ENCODE measurements at regions not wholly inside any gene's neighbourhood (a gene's known extent, or its start where the extent isn't known, plus 50 kb on each side); places are given as distances from the start of the nearest gene placed in this dataset.
"Not testable (repeated sequence)": the region's sequence is repeated elsewhere in the genome, so short reads cannot be mapped to it uniquely, and the experiment has no call there.

GRCh38 chr12:46983393-46983793 is 96.0 kb upstream of the PCED1B start:
- DNase-seq (ENCODE audit: low read depth) = no peak

GRCh38 chr12:46983959-46984841 is 95.2 kb upstream of the PCED1B start:
- DNase-seq (ENCODE audit: low read depth) = peak; percentile 84

DNA sequence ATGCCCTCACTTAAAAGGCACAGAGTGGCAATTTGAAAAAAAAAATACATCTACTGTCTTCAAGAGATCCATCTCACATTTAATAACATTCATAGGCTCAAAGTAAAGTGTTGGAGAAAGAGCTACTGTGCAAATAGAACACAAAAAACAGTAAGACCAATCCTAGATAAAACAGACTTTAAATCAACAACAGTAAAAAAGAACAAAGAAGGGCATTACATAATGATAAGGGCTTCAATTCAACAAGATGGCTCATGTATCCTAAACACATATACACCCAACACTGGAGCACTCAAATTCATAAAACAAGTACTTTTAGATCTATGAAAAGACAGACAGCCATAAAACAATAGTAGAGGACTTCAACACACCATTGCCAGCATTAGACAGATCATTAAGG is 93.6 kb upstream of the PCED1B start:
- DNase-seq (ENCODE audit: low read depth) = no peak

DNA sequence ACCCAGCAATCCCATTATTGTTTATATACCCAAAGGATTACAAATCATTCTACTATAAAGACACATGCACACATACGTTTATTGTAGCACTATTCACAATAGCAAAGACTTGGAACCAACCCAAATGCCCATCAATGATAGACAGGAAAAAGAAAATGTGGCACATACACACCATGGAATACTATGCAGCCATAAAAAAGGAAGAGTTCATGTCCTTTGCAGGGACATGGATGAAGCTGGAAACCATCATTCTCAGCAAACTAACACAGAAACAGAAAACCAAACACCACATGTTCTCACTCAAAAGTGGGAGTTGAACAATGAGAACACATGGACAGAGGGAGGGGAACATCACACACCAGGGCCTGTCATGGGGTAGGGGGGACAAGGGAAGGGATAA is 91.3 kb upstream of the PCED1B start:
- DNase-seq (ENCODE audit: low read depth) = not testable (repeated sequence)

GRCh38 chr12:46990211-46990610 is 89.2 kb upstream of the PCED1B start:
- peak; percentile 59 for DNase-seq (ENCODE audit: low read depth)

DNA sequence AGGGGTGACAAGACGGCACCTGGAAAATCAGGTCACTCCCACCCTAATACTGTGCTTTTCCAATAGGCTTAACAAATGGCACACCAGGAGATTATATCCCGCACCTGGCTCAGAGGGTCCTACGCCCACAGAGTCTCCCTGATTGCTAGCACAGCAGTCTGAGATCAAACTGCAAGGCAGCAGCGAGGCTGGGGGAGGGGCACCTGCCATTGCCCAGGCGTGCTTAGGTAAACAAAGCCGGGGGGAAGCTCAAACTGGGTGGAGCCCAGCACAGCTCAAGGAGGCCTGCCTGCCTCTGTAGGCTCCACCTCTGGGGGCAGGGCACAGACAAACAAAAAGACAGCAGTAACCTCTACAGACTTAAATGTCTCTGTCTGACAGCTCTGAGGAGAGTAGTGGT is 87.4 kb upstream of the PCED1B start:
- not testable (repeated sequence) for DNase-seq (ENCODE audit: low read depth)

DNA sequence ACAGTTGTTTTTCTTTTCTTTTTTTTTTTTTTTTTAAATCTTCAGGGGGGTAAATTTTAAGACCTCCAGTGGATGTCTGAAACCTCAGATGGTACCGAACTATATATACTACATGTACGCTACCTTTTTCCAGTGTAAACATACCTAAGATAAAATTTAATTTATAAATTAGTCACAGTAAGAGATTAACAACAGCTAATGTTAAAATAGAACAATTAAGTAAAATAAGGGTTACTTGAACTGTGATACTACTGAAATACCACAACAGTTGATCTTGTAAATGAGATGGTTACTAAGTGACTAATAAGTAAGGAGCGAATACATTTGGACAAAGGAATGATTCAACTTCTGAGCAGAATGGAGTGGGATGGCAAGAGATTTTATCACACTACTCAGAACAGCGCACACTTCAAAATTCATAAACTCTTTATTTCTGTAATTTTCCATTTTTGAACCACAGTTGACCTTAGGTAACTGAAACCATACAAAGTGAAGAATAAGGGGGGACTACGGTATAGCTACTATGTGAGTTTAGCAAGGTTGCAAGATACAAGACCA is 80.5 kb upstream of the PCED1B start:
- peak; percentile 90 for DNase-seq (ENCODE audit: low read depth)

DNA sequence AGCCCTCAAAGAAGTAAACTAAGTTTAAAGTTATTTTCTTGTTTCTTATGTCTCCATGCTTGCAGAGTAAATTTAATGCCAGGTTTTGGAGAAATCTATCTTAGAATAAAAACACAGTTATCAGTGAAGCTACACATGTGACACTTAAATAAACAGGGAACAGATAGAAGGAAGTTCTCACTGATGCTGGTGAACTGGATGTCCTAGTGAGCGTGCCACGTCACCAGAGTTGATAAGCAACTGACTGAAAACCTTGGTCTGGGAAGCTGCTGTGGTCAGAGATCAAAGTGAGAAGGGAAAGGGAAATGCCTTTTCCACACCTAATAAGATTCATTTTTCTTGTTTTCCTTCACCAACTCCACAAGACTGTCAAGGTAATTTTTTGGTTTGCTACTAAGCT is 74.8 kb upstream of the PCED1B start:
- no peak for DNase-seq (ENCODE audit: low read depth)

DNA sequence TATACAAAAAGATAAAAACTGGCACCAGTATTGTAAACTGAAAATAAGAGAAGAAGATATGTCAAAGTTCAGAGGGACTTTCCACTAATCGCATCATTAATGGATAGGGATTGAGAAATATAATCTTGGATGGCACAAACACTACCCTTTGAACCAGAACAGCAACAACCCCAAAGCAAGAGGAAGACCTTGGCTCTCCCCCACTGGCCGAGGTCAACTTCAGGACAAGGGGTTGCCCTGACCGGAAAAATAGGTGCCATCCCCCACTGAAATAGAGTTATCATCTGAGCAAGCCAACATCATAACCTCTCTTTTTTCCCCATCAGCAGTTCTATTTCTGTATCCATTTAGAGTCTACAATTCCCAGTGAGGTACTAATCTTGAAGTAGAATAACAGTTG is 72.4 kb upstream of the PCED1B start:
- no peak for DNase-seq (ENCODE audit: low read depth)

DNA sequence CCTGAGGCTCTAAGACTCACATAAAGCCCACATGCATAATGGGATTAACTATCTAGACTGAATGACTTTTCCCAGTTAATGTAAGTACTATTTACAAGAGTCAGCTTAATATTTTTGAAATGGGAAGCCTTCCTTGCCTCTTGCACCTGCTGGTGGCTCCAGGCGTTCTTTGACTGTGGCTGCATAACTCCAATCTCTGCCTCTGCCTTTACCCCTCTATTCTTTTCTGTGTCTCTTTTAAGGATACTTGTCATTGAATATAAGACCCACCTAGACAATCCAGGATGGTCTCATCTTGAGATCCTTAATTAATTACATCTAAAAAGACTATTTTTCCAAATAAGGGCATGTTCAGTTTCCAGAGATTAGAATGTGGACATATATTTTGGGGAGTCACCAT is 66.9 kb upstream of the PCED1B start:
- DNase-seq (ENCODE audit: low read depth) = no peak

- DNase-seq (ENCODE audit: low read depth) = peak; percentile 91
Measured at GRCh38 chr12:47014474-47014873, 64.9 kb upstream of the PCED1B start.

GRCh38 chr12:47015381-47015780 is 64.0 kb upstream of the PCED1B start:
- DNase-seq (ENCODE audit: low read depth) = no peak

- no peak for DNase-seq (ENCODE audit: low read depth)
Measured at GRCh38 chr12:47017041-47017713, 62.2 kb upstream of the PCED1B start.

GRCh38 chr12:47017901-47018475 is 61.4 kb upstream of the PCED1B start:
- DNase-seq (ENCODE audit: low read depth) = peak; percentile 93

- peak; percentile 62 for DNase-seq (ENCODE audit: low read depth)
Measured at GRCh38 chr12:47020211-47020821, 59.1 kb upstream of the PCED1B start.

- DNase-seq (ENCODE audit: low read depth) = peak; percentile 97
Measured at GRCh38 chr12:47021298-47021697, 58.1 kb upstream of the PCED1B start.

- peak; percentile 87 for DNase-seq (ENCODE audit: low read depth)
Measured at GRCh38 chr12:47022296-47022695, 57.1 kb upstream of the PCED1B start.

DNA sequence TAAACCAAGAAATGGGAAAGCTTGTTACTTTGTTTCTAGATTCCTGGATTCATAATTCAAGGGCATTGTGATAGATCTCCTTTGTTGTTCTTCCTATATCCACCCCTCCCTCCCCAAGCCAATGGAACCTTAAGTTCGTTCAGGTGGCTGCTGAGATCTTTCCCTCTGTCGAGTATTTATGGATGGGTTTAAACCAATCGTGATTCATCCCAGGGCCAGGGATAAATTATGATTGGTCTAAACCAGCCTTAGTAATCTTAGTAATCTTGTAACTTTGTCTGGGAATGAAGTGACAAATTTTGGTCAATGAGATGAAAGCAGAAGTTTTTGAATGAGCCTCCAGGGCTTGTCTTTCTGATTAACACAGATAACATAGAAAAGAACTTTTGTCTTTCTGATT is 56.1 kb upstream of the PCED1B start:
- DNase-seq (ENCODE audit: low read depth) = no peak

GRCh38 chr12:47023953-47024352 is 55.5 kb upstream of the PCED1B start:
- DNase-seq (ENCODE audit: low read depth) = no peak

DNA sequence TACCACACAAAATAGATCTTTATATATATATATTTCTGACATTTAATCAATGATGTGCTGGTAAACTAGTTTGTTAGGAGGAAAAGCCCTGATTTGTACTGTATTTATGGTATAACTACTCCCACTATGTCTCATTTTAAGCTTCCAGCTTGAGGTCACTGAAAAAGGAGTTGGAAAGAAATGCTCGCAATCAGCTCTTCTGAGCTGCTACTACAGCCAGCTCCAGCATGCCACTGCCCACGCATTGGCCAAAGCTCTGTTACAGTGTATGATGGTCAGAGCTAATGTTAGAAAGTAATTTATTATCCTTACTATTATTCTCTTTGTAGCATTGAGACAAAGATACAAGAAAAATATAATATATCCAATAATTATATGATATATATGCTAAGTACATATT is 55.0 kb upstream of the PCED1B start:
- DNase-seq (ENCODE audit: low read depth) = no peak

DNA sequence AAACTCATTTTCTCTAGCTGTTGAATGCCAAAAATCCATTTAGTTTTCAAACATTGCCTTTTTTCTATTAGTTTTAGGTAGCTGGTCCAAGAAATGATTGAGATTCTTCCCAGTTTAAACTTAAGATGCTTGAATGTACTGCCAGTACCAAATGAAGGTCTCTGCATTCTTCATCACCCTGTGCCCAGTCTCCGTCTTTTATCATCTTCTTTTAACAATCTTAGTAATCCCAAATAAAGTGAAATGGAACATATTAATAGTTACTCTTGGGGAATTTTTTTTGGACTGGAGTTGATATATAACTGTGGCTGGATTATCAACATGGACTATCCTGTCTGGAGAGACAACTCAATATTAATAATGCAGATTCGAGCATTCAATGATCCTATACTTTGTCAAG is 54.1 kb upstream of the PCED1B start:
- no peak for DNase-seq (ENCODE audit: low read depth)

- no peak for DNase-seq (ENCODE audit: low read depth)
Measured at GRCh38 chr12:47025798-47026197, 53.6 kb upstream of the PCED1B start.

Measured in LHCN-M2 (cell line).